HepG2 (cell line): ENCODE measurements at regions not wholly inside any gene's neighbourhood (a gene's known extent, or its start where the extent isn't known, plus 50 kb on each side); places are given as distances from the start of the nearest gene placed in this dataset.

Source experiments
- CEBPG ChIP-seq: IDR thresholded peaks from 2 replicates; pipeline ENCODE4 v1.6.1; 2016
- DMAP1 ChIP-seq: IDR thresholded peaks from 2 replicates; pipeline ENCODE4 v1.6.1; 2016
- POLR2AphosphoS5 ChIP-seq: IDR thresholded peaks from 2 replicates; pipeline ENCODE4 v1.6.1; 2012; ENCODE audit warnings: low read depth, low read length
- ZNF616 ChIP-seq: sonication (generic); formaldehyde crosslinking; IDR thresholded peaks from 2 replicates; pipeline ENCODE4 v1.5.0; 2020; ENCODE audit warnings: low read depth, mild to moderate bottlenecking, missing genetic modification reagents

DNA sequence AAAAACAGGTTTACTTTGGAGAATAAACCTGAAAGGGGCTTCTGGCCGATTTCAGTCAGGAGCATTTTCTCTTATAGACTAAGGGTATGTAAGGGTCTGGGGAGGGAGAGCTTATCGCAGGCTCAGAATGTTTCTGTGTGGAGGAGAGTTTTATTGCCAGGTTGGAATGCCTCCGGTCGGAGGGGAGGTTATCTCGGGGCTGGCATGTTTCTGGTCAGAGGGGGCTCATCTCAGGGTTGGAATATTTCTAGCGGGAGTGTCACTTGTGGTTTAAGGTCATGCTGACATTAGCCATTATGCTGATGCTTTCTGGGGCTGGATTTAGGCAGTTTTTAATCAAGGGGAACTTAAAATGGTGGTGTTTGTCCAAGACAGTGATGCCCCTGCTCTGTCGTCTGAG, 333.6 kb downstream of the METTL4 start:
- no peak for TF ChIP-seq DMAP1
- no peak for TF ChIP-seq POLR2AphosphoS5
- no peak for TF ChIP-seq ZNF616 (CRISPR knock-in tag)
- no peak for TF ChIP-seq CEBPG (CRISPR knock-in tag)
